ENCODE measurements at regions not wholly inside any gene's neighbourhood (a gene's known extent, or its start where the extent isn't known, plus 50 kb on each side); places are given as distances from the start of the nearest gene placed in this dataset.

DNA sequence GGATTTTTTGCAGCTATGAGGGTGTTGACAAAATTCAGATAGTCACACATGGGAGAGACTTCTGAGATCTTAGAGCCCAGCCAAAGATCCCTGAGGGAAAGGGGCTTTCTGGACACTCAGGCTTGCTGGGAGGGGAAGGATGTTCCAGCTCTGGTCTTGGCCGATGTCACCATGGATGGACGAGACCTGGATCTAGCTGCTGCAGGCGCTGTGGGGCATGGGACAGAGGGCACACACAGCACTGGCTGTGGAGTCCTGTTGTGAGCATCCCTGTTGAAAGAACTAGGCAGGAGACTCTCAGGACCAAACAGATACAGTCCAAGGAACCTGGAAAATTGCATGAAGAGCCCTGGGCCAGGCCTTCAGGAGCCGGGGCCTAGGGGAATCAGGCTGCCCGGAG, 80.1 kb upstream of the SDK2 start:
- H3K9me3 ChIP-seq (ENCODE audit: severe bottlenecking): peaks cover 11% of the 10 kb centered on the region
- no peaks in the 10 kb centered on the region for H3K27me3 ChIP-seq (ENCODE audit: insufficient read depth, low read depth, severe bottlenecking)
- H3K4me3 ChIP-seq (ENCODE audit: low read depth, low read length): no peak overlapping the region
- no peaks in the 10 kb centered on the region for H3K36me3 ChIP-seq
- DNase-seq: no peak
- no peak for TF ChIP-seq CTCF (IDR thresholded peaks at IDR 0.05; ENCODE audit: low read depth, low read length)
- H3K27ac ChIP-seq: no peak overlapping the region

DNA sequence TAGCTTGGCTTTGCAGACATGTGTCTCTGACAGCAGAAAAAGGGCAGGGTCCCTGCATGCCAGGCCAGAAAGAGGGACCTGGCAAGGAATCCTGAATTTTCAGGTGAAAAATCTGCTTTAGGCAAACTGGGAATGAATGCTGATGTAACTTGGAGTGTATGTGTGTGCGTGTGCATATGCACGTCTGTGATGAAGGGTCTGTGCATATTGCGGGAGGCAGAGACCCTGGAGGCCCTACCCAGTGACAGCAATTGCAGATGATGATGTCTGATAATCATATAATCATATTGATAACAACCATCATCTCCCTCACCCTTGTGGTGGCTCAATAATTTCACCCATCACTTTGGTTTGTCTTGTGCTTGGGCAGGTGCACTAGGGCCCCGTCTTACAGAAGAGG, 80.7 kb upstream of the SDK2 start:
- no peaks in the 10 kb centered on the region for H3K27me3 ChIP-seq (ENCODE audit: insufficient read depth, low read depth, severe bottlenecking)
- peaks cover 11% of the 10 kb centered on the region for H3K9me3 ChIP-seq (ENCODE audit: severe bottlenecking)
- no peaks in the 10 kb centered on the region for H3K36me3 ChIP-seq
- no peak overlapping the region for H3K4me3 ChIP-seq (ENCODE audit: low read depth, low read length)
- DNase-seq: no peak
- H3K27ac ChIP-seq: no peak overlapping the region
- TF ChIP-seq CTCF (IDR thresholded peaks at IDR 0.05; ENCODE audit: low read depth, low read length): no peak

- Histone ChIP-seq H3K4me3 (ENCODE audit: low read depth, low read length) (no peak overlapping the region), H3K36me3 (no peaks in the 10 kb centered on the region), H3K27ac (no peak overlapping the region), H3K9me3 (ENCODE audit: severe bottlenecking) (peaks cover 9% of the 10 kb centered on the region), H3K27me3 (ENCODE audit: insufficient read depth, low read depth, severe bottlenecking) (no peaks in the 10 kb centered on the region)
- TF ChIP-seq CTCF (IDR thresholded peaks at IDR 0.05; ENCODE audit: low read depth, low read length): no peak
- no peak for DNase-seq
Observed at GRCh38 chr17:73725794-73726515, 81.7 kb upstream of the SDK2 start.

DNA sequence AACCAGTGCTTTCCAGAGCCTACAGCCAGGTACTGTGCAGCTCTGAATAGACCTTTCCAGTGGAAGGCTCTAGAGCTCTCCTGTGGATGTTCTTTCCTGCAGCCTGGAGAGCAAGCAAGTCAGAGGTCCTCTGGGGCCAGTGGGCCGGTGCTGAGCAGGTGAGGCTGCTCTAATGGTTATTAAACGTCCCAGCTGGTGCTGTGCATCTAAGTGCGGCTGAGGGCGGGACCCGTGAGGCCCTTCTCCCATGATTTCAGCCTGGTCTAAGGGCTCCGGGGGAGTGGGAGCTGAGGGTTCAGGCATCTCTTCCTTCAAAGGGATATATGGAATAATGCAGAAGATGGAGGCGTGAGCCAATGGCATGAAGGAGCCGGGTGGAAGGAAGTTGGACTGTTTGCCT, 83.7 kb upstream of the SDK2 start:
- TF ChIP-seq CTCF (IDR thresholded peaks at IDR 0.05; ENCODE audit: low read depth, low read length): no peak
- DNase-seq: peak; percentile 61
- H3K27ac ChIP-seq: no peak overlapping the region
- peaks cover 18% of the 10 kb centered on the region for H3K9me3 ChIP-seq (ENCODE audit: severe bottlenecking)
- no peaks in the 10 kb centered on the region for H3K36me3 ChIP-seq
- H3K4me3 ChIP-seq (ENCODE audit: low read depth, low read length): no peak overlapping the region
- H3K27me3 ChIP-seq (ENCODE audit: insufficient read depth, low read depth, severe bottlenecking): no peaks in the 10 kb centered on the region

GRCh38 chr17:73729101-73729500, 84.9 kb upstream of the SDK2 start:
- Histone ChIP-seq H3K36me3 (no peaks in the 10 kb centered on the region), H3K27me3 (ENCODE audit: insufficient read depth, low read depth, severe bottlenecking) (no peaks in the 10 kb centered on the region), H3K27ac (no peak overlapping the region), H3K4me3 (ENCODE audit: low read depth, low read length) (no peak overlapping the region), H3K9me3 (ENCODE audit: severe bottlenecking) (peaks cover 22% of the 10 kb centered on the region)
- TF ChIP-seq CTCF (IDR thresholded peaks at IDR 0.05; ENCODE audit: low read depth, low read length): no peak
- DNase-seq: no peak

GRCh38 chr17:73731733-73732132, 87.5 kb upstream of the SDK2 start:
- Histone ChIP-seq H3K9me3 (ENCODE audit: severe bottlenecking) (peaks cover 22% of the 10 kb centered on the region), H3K27me3 (ENCODE audit: insufficient read depth, low read depth, severe bottlenecking) (no peaks in the 10 kb centered on the region), H3K27ac (no peak overlapping the region), H3K4me3 (ENCODE audit: low read depth, low read length) (no peak overlapping the region), H3K36me3 (no peaks in the 10 kb centered on the region)
- no peak for DNase-seq
- TF ChIP-seq CTCF (IDR thresholded peaks at IDR 0.05; ENCODE audit: low read depth, low read length): no peak
